ENCODE measurements at regions not wholly inside any gene's neighbourhood (a gene's known extent, or its start where the extent isn't known, plus 50 kb on each side); places are given as distances from the start of the nearest gene placed in this dataset.

GRCh38 chr6:156538875-156539660, 238.1 kb upstream of the ARID1B start:
- intact Hi-C loops (cut with micrococcal nuclease), result no loop called here

GRCh38 chr6:156534594-156534993, 242.6 kb upstream of the ARID1B start:
- POLR2A ChIA-PET, result no interaction called here
- no peak overlapping the region for H3K4me3 ChIP-seq (ENCODE audit: low read length)
- ATAC-seq (no peak), DNase-seq (no peak)
- Mint-ChIP-seq H3K27me3 (no peaks in the 10 kb centered on the region), H3K4me3 (no peak overlapping the region), H3K4me1 (no peaks in the 10 kb centered on the region), H3K27ac (no peak overlapping the region), H3K36me3 (no peaks in the 10 kb centered on the region), H3K9me3 (no peaks in the 10 kb centered on the region)
- no peak overlapping the region for H3K27ac ChIP-seq (ENCODE audit: low read depth, low read length)
- no peaks in the 10 kb centered on the region for H3K9me3 ChIP-seq (ENCODE audit: control insufficient read depth in 2 of 3, low read length in 3 of 3)
- H3K4me1 ChIP-seq (ENCODE audit: control insufficient read depth in 2 of 2, insufficient read depth in 2 of 2, low read length in 2 of 2), result no peaks in the 10 kb centered on the region
- intact Hi-C loops (cut with micrococcal nuclease), result no loop called here
- no peaks in the 10 kb centered on the region for H3K27me3 ChIP-seq (ENCODE audit: control insufficient read depth in 2 of 2, insufficient read depth in 2 of 2, low read length in 2 of 2)
- CTCF ChIA-PET, result no interaction called here
- H3K36me3 ChIP-seq (ENCODE audit: control insufficient read depth in 2 of 3, insufficient read depth in 3 of 3, low read length in 3 of 3), result no peaks in the 10 kb centered on the region

More at GRCh38 chr6:156538875-156539660, 238.1 kb upstream of the ARID1B start:
- no peaks in the 10 kb centered on the region for H3K36me3 ChIP-seq (ENCODE audit: control insufficient read depth in 2 of 3, insufficient read depth in 3 of 3, low read length in 3 of 3)
- H3K27ac ChIP-seq (ENCODE audit: low read depth, low read length), result no peak overlapping the region
- DNase-seq (no peak), ATAC-seq (no peak)
- H3K27me3 Mint-ChIP-seq, result peaks cover 0 to 4% (median 0%) of the 10 kb centered on the region in 5 donors
- H3K27ac Mint-ChIP-seq, result no peak overlapping the region
- no peaks in the 10 kb centered on the region for H3K4me1 Mint-ChIP-seq
- H3K27me3 ChIP-seq (ENCODE audit: control insufficient read depth in 2 of 2, insufficient read depth in 2 of 2, low read length in 2 of 2), result no peaks in the 10 kb centered on the region
- H3K4me3 Mint-ChIP-seq, result no peak overlapping the region
- no peaks in the 10 kb centered on the region for H3K9me3 Mint-ChIP-seq
- H3K4me3 ChIP-seq (ENCODE audit: low read length), result no peak overlapping the region
- H3K9me3 ChIP-seq (ENCODE audit: control insufficient read depth in 2 of 3, low read length in 3 of 3), result no peaks in the 10 kb centered on the region
- peaks cover 0 to 3% (median 0%) of the 10 kb centered on the region in 5 donors for H3K36me3 Mint-ChIP-seq
- ChIA-PET CTCF (no interaction called here), POLR2A (no interaction called here)
- H3K4me1 ChIP-seq (ENCODE audit: control insufficient read depth in 2 of 2, insufficient read depth in 2 of 2, low read length in 2 of 2), result no peaks in the 10 kb centered on the region

- Histone ChIP-seq H3K36me3 (ENCODE audit: control insufficient read depth in 2 of 3, insufficient read depth in 3 of 3, low read length in 3 of 3) (no peaks in the 10 kb centered on the region), H3K27me3 (ENCODE audit: control insufficient read depth in 2 of 2, insufficient read depth in 2 of 2, low read length in 2 of 2) (no peaks in the 10 kb centered on the region), H3K4me3 (ENCODE audit: low read length) (no peak overlapping the region), H3K9me3 (ENCODE audit: control insufficient read depth in 2 of 3, low read length in 3 of 3) (no peaks in the 10 kb centered on the region), H3K4me1 (ENCODE audit: control insufficient read depth in 2 of 2, insufficient read depth in 2 of 2, low read length in 2 of 2) (no peaks in the 10 kb centered on the region), H3K27ac (ENCODE audit: low read depth, low read length) (no peak overlapping the region)
- ATAC-seq (no peak), DNase-seq (no peak)
- H3K9me3 Mint-ChIP-seq, result peaks cover 0 to 1% (median 0%) of the 10 kb centered on the region in 11 donors
- no peaks in the 10 kb centered on the region for H3K27me3 Mint-ChIP-seq
- peak overlapping the region in 1 of 9 donors; percentile 35 for H3K27ac Mint-ChIP-seq
- CTCF ChIA-PET, result no interaction called here
- POLR2A ChIA-PET, result no interaction called here
- H3K4me1 Mint-ChIP-seq, result no peaks in the 10 kb centered on the region
- H3K36me3 Mint-ChIP-seq, result no peaks in the 10 kb centered on the region
- intact Hi-C loops (cut with micrococcal nuclease), result no loop called here
- H3K4me3 Mint-ChIP-seq, result no peak overlapping the region
Measured at GRCh38 chr6:156533872-156534524, 243.2 kb upstream of the ARID1B start.

- CTCF ChIA-PET, result no interaction called here
Measured at GRCh38 chr6:156526081-156526480, 251.1 kb upstream of the ARID1B start.

GRCh38 chr6:156525541-156525940, 251.6 kb upstream of the ARID1B start:
- Histone ChIP-seq H3K9me3 (ENCODE audit: control insufficient read depth in 2 of 3, low read length in 3 of 3) (no peaks in the 10 kb centered on the region), H3K27ac (ENCODE audit: low read depth, low read length) (no peak overlapping the region), H3K4me3 (ENCODE audit: low read length) (no peak overlapping the region), H3K4me1 (ENCODE audit: control insufficient read depth in 2 of 2, insufficient read depth in 2 of 2, low read length in 2 of 2) (no peaks in the 10 kb centered on the region), H3K36me3 (ENCODE audit: control insufficient read depth in 2 of 3, insufficient read depth in 3 of 3, low read length in 3 of 3) (no peaks in the 10 kb centered on the region), H3K27me3 (ENCODE audit: control insufficient read depth in 2 of 2, insufficient read depth in 2 of 2, low read length in 2 of 2) (no peaks in the 10 kb centered on the region)
- H3K4me3 Mint-ChIP-seq, result no peak overlapping the region
- peaks cover 0 to 6% (median 0%) of the 10 kb centered on the region in 11 donors for H3K9me3 Mint-ChIP-seq
- intact Hi-C loops (cut with micrococcal nuclease), result no loop called here
- no peaks in the 10 kb centered on the region for H3K36me3 Mint-ChIP-seq
- no peaks in the 10 kb centered on the region for H3K4me1 Mint-ChIP-seq
- ChIA-PET CTCF (no interaction called here), POLR2A (no interaction called here)
- DNase-seq, result no peak
- no peak for ATAC-seq
- H3K27me3 Mint-ChIP-seq, result no peaks in the 10 kb centered on the region
- H3K27ac Mint-ChIP-seq, result no peak overlapping the region

More at GRCh38 chr6:156526081-156526480, 251.1 kb upstream of the ARID1B start:
- no peak overlapping the region for H3K27ac Mint-ChIP-seq
- H3K36me3 Mint-ChIP-seq, result no peaks in the 10 kb centered on the region
- Histone ChIP-seq H3K27ac (ENCODE audit: low read depth, low read length) (no peak overlapping the region), H3K4me3 (ENCODE audit: low read length) (no peak overlapping the region), H3K9me3 (ENCODE audit: control insufficient read depth in 2 of 3, low read length in 3 of 3) (no peaks in the 10 kb centered on the region), H3K4me1 (ENCODE audit: control insufficient read depth in 2 of 2, insufficient read depth in 2 of 2, low read length in 2 of 2) (no peaks in the 10 kb centered on the region), H3K36me3 (ENCODE audit: control insufficient read depth in 2 of 3, insufficient read depth in 3 of 3, low read length in 3 of 3) (no peaks in the 10 kb centered on the region), H3K27me3 (ENCODE audit: control insufficient read depth in 2 of 2, insufficient read depth in 2 of 2, low read length in 2 of 2) (no peaks in the 10 kb centered on the region)
- H3K4me3 Mint-ChIP-seq, result no peak overlapping the region
- intact Hi-C loops (cut with micrococcal nuclease), result no loop called here
- H3K27me3 Mint-ChIP-seq, result no peaks in the 10 kb centered on the region
- H3K9me3 Mint-ChIP-seq, result peaks cover 0 to 6% (median 0%) of the 10 kb centered on the region in 11 donors
- ATAC-seq (no peak), DNase-seq (no peak)
- POLR2A ChIA-PET, result no interaction called here
- H3K4me1 Mint-ChIP-seq, result no peaks in the 10 kb centered on the region

GRCh38 chr6:156519940-156520339, 257.2 kb upstream of the ARID1B start:
- Mint-ChIP-seq H3K27me3 (peaks cover 0 to 16% (median 0%) of the 10 kb centered on the region in 5 donors), H3K27ac (no peak overlapping the region), H3K4me1 (peaks cover 0 to 2% (median 0%) of the 10 kb centered on the region in 7 donors), H3K36me3 (peaks cover 0 to 16% (median 3%) of the 10 kb centered on the region in 5 donors), H3K4me3 (no peak overlapping the region), H3K9me3 (peaks cover 0 to 24% (median 8%) of the 10 kb centered on the region in 11 donors)
- Histone ChIP-seq H3K4me3 (ENCODE audit: low read length) (no peak overlapping the region), H3K4me1 (ENCODE audit: control insufficient read depth in 2 of 2, insufficient read depth in 2 of 2, low read length in 2 of 2) (no peaks in the 10 kb centered on the region), H3K9me3 (ENCODE audit: control insufficient read depth in 2 of 3, low read length in 3 of 3) (no peaks in the 10 kb centered on the region), H3K27me3 (ENCODE audit: control insufficient read depth in 2 of 2, insufficient read depth in 2 of 2, low read length in 2 of 2) (no peaks in the 10 kb centered on the region), H3K36me3 (ENCODE audit: control insufficient read depth in 2 of 3, insufficient read depth in 3 of 3, low read length in 3 of 3) (no peaks in the 10 kb centered on the region), H3K27ac (ENCODE audit: low read depth, low read length) (no peak overlapping the region)
- ChIA-PET POLR2A (no interaction called here), CTCF (no interaction called here)
- intact Hi-C loops (cut with micrococcal nuclease), result no loop called here
- no peak for ATAC-seq
- DNase-seq, result no peak

GRCh38 chr6:156517088-156517487, 260.1 kb upstream of the ARID1B start:
- DNase-seq (no peak), ATAC-seq (no peak)
- Mint-ChIP-seq H3K36me3 (peaks cover 0 to 16% (median 3%) of the 10 kb centered on the region in 5 donors), H3K9me3 (peaks cover 0 to 24% (median 7%) of the 10 kb centered on the region in 11 donors), H3K4me1 (peaks cover 0 to 2% (median 0%) of the 10 kb centered on the region in 7 donors), H3K27me3 (peaks cover 0 to 18% (median 7%) of the 10 kb centered on the region in 5 donors), H3K4me3 (no peak overlapping the region), H3K27ac (no peak overlapping the region)
- intact Hi-C loops (cut with micrococcal nuclease), result no loop called here
- Histone ChIP-seq H3K9me3 (ENCODE audit: control insufficient read depth in 2 of 3, low read length in 3 of 3) (no peaks in the 10 kb centered on the region), H3K4me3 (ENCODE audit: low read length) (no peak overlapping the region), H3K27me3 (ENCODE audit: control insufficient read depth in 2 of 2, insufficient read depth in 2 of 2, low read length in 2 of 2) (no peaks in the 10 kb centered on the region), H3K4me1 (ENCODE audit: control insufficient read depth in 2 of 2, insufficient read depth in 2 of 2, low read length in 2 of 2) (no peaks in the 10 kb centered on the region), H3K36me3 (ENCODE audit: control insufficient read depth in 2 of 3, insufficient read depth in 3 of 3, low read length in 3 of 3) (no peaks in the 10 kb centered on the region), H3K27ac (ENCODE audit: low read depth, low read length) (no peak overlapping the region)
- CTCF ChIA-PET, result no interaction called here
- POLR2A ChIA-PET, result no interaction called here

Measured in naive thymus-derived CD4-positive, alpha-beta T cell (primary cell).